ENCODE measurements at regions not wholly inside any gene's neighbourhood (a gene's known extent, or its start where the extent isn't known, plus 50 kb on each side); places are given as distances from the start of the nearest gene placed in this dataset.
A peak's percentile ranks its signal among the peaks of the same experiment; 100 is the strongest.

GRCh38 chr1:57984277-57984676 lies 560.4 kb upstream of the DAB1 start:
- Histone ChIP-seq H3K27me3 (no peaks in the 10 kb centered on the region), H3K27ac (no peak overlapping the region), H3K36me3 (no peaks in the 10 kb centered on the region), H3K9me3 (no peaks in the 10 kb centered on the region), H3K4me1 (no peaks in the 10 kb centered on the region), H3K4me3 (no peak overlapping the region)
- intact Hi-C loops (cut with DNase I), result no loop called here
- no peak for DNase-seq
- TF ChIP-seq POLR2A (IDR thresholded peaks at IDR 0.05) (no peak), CTCF (IDR thresholded peaks at IDR 0.05) (no peak)
- no peak for ATAC-seq

GRCh38 chr1:57983441-57983840 lies 559.6 kb upstream of the DAB1 start:
- H3K4me1 ChIP-seq, result no peaks in the 10 kb centered on the region
- WGBS (ENCODE audit: insufficient coverage, low coverage, low lambda C conversion rate, missing lambda C conversion rate), result 83% methylated on average over 3 of the region's 3 CpGs
- TF ChIP-seq CTCF (IDR thresholded peaks at IDR 0.05), result no peak
- no peak for TF ChIP-seq POLR2A (IDR thresholded peaks at IDR 0.05)
- H3K27ac ChIP-seq, result no peak overlapping the region
- H3K4me3 ChIP-seq, result no peak overlapping the region
- ATAC-seq, result no peak
- no peak for DNase-seq
- intact Hi-C loops (cut with DNase I), result no loop called here
- H3K9me3 ChIP-seq, result no peaks in the 10 kb centered on the region
- no peaks in the 10 kb centered on the region for H3K27me3 ChIP-seq
- no peaks in the 10 kb centered on the region for H3K36me3 ChIP-seq

- H3K36me3 ChIP-seq, result no peaks in the 10 kb centered on the region
- TF ChIP-seq POLR2A (IDR thresholded peaks at IDR 0.05), result no peak
- TF ChIP-seq CTCF (IDR thresholded peaks at IDR 0.05), result no peak
- H3K4me3 ChIP-seq, result no peak overlapping the region
- DNase-seq, result peak in 1 of 3 donors; percentile 65
- no peaks in the 10 kb centered on the region for H3K4me1 ChIP-seq
- intact Hi-C loops (cut with DNase I), result no loop called here
- ATAC-seq, result peak; percentile 79 to 97 (median 82)
- no peaks in the 10 kb centered on the region for H3K9me3 ChIP-seq
- H3K27ac ChIP-seq, result no peak overlapping the region
- no peaks in the 10 kb centered on the region for H3K27me3 ChIP-seq
- WGBS (ENCODE audit: insufficient coverage, low coverage, low lambda C conversion rate, missing lambda C conversion rate), result 21% methylated on average over 4 of the region's 4 CpGs
Measured at GRCh38 chr1:57982852-57983251, 559.0 kb upstream of the DAB1 start.

- Histone ChIP-seq H3K4me3 (no peak overlapping the region), H3K4me1 (no peaks in the 10 kb centered on the region), H3K27me3 (no peaks in the 10 kb centered on the region), H3K9me3 (no peaks in the 10 kb centered on the region), H3K27ac (no peak overlapping the region), H3K36me3 (no peaks in the 10 kb centered on the region)
- intact Hi-C loops (cut with DNase I), result no loop called here
- DNase-seq (no peak), ATAC-seq (no peak)
- TF ChIP-seq CTCF (IDR thresholded peaks at IDR 0.05) (no peak), POLR2A (IDR thresholded peaks at IDR 0.05) (no peak)
- WGBS (ENCODE audit: insufficient coverage, low coverage, low lambda C conversion rate, missing lambda C conversion rate), result 52% methylated on average over 4 of the region's 5 CpGs
Measured at GRCh38 chr1:57976216-57976615, 552.4 kb upstream of the DAB1 start.

GRCh38 chr1:57968321-57968720 lies 544.5 kb upstream of the DAB1 start:
- WGBS (ENCODE audit: insufficient coverage, low coverage, low lambda C conversion rate, missing lambda C conversion rate), result 69% methylated on average over 5 of the region's 5 CpGs
- Histone ChIP-seq H3K27ac (no peak overlapping the region), H3K4me3 (no peak overlapping the region), H3K9me3 (no peaks in the 10 kb centered on the region), H3K27me3 (no peaks in the 10 kb centered on the region), H3K36me3 (no peaks in the 10 kb centered on the region), H3K4me1 (no peaks in the 10 kb centered on the region)
- no peak for DNase-seq
- intact Hi-C loops (cut with DNase I), result no loop called here
- no peak for ATAC-seq
- no peak for TF ChIP-seq CTCF (IDR thresholded peaks at IDR 0.05)
- TF ChIP-seq POLR2A (IDR thresholded peaks at IDR 0.05), result no peak
